ENCODE measurements at regions not wholly inside any gene's neighbourhood (a gene's known extent, or its start where the extent isn't known, plus 50 kb on each side); places are given as distances from the start of the nearest gene placed in this dataset.

DNA sequence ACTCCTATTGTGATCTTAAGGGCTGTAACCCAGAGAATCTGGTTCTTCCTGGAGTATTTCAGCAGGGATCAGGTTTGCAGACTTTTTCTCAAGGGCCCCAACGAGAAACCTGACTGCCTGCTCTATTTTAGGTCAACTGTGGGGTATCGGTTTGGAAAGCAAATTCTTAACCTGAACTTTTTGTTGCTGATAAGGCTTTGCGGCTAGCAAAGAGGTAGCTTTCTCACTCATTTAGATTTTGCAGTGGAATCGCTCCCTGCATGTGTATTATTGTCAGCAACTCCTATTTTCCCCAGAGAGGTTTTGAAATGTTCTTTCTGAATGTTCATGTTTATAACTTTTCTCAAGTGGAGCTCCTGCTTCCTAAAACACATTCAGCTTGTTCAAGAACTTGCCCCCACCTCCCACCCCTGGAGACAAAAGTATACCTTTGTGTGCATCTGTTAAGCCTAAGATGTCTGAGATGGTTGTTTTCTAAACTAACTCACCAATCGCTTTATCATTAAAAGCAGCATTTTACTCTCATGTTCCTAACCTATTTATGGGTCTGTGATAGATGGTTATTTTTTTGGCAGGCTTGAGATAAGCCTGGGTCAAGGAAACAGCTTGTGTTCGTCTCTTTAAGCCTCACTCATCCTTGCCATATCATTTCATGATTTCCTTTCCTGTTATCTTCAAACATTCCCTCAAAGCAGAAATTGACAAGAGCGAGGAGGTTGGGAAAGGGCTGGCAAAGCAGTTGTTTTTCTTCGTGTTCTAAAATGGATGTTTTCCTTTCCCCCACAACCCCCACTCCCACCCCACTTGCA, 129.8 kb downstream of the BAMBI start:
- Histone ChIP-seq H3K79me2 (ENCODE audit: control insufficient read depth, insufficient read depth, low read length) (no peaks in the 10 kb centered on the region), H3K9ac (ENCODE audit: insufficient read depth, low read length) (no peak overlapping the region), H4K20me1 (ENCODE audit: control insufficient read depth, extremely low read depth, insufficient read depth, low read length) (no peaks in the 10 kb centered on the region), H3K4me2 (ENCODE audit: extremely low read depth, insufficient read depth, low read length) (no peak overlapping the region), H2AFZ (ENCODE audit: low read length) (no peak overlapping the region), H3K4me1 (ENCODE audit: control insufficient read depth, extremely low read depth, insufficient read depth, low read length) (peaks cover 4% of the 10 kb centered on the region), H3K36me3 (ENCODE audit: control insufficient read depth, insufficient read depth, low read length) (no peaks in the 10 kb centered on the region), H3K4me3 (replicated peaks in 1 of 4; ENCODE audit: control extremely low read depth in 1 of 4, insufficient read depth in 1 of 4, low read depth in 3 of 4, low read length in 4 of 4) (no peak overlapping the region), H3K27me3 (ENCODE audit: control insufficient read depth, insufficient read depth, low read length) (no peaks in the 10 kb centered on the region), H3K27ac (ENCODE audit: insufficient read depth, low read length) (no peak overlapping the region), H3K9me3 (ENCODE audit: control insufficient read depth, insufficient read depth, low read depth, low read length) (no peaks in the 10 kb centered on the region)
- TF ChIP-seq EZH2 (IDR thresholded peaks at IDR 0.05; ENCODE audit: low read length, missing control alignments): no peak
- TF ChIP-seq, protein P1, sequence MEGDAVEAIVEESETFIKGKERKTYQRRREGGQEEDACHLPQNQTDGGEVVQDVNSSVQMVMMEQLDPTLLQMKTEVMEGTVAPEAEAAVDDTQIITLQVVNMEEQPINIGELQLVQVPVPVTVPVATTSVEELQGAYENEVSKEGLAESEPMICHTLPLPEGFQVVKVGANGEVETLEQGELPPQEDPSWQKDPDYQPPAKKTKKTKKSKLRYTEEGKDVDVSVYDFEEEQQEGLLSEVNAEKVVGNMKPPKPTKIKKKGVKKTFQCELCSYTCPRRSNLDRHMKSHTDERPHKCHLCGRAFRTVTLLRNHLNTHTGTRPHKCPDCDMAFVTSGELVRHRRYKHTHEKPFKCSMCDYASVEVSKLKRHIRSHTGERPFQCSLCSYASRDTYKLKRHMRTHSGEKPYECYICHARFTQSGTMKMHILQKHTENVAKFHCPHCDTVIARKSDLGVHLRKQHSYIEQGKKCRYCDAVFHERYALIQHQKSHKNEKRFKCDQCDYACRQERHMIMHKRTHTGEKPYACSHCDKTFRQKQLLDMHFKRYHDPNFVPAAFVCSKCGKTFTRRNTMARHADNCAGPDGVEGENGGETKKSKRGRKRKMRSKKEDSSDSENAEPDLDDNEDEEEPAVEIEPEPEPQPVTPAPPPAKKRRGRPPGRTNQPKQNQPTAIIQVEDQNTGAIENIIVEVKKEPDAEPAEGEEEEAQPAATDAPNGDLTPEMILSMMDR (conservative IDR thresholded peaks at IDR 0.05 in 1 of 2, IDR thresholded peaks at IDR 0.05 in 1 of 2; ENCODE audit: low read depth in 1 of 2, low read length in 2 of 2): no peak
- peak in 1 of 2 donors; percentile 21 for DNase-seq (ENCODE audit: low read depth in 2 of 2)

DNA sequence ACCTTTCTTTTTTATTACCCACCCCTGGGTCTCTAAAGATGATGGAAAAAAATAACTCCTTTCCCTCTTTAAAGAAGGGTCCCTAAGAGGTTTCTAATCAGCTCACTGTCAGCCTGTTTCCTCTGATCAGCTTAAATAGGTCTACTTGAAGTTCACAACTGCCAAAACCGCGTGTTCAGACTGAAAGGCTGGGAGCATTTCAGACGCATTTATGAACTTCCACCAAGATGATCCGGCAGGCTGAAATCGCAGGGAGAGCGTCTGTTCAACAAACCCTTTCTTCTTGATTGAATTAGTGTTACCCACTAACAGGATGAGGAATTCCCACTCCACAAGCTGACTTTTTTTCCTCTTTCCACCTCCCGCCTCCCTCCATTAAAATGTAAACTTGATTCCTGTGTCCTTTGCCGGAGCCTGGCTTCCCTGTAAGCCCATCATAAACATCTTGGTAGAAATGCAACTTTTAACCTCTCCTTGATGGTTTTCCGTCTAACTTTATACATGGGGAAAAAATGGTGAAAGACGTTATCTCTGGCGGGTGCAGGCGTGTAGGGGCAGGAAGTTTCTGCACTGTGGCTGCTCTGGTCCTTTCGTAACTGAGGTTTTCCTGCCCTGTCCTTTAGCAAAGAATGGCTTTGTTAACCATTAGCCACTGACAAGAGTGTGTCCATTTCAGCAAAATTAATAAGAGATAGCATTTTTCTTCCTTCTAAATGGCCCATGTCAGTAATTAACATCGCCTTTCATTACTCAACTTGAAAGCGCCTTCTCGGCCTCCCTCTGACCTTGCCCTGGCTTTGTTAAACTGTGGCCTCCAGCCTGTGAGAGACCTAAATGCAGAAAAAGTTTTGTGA, 130.7 kb downstream of the BAMBI start:
- peak; percentile 32 to 51 for DNase-seq (ENCODE audit: low read depth in 2 of 2)
- Histone ChIP-seq H3K9ac (ENCODE audit: insufficient read depth, low read length) (no peak overlapping the region), H3K9me3 (ENCODE audit: control insufficient read depth, insufficient read depth, low read depth, low read length) (no peaks in the 10 kb centered on the region), H4K20me1 (ENCODE audit: control insufficient read depth, extremely low read depth, insufficient read depth, low read length) (no peaks in the 10 kb centered on the region), H3K36me3 (ENCODE audit: control insufficient read depth, insufficient read depth, low read length) (no peaks in the 10 kb centered on the region), H3K4me3 (replicated peaks in 1 of 4; ENCODE audit: control extremely low read depth in 1 of 4, insufficient read depth in 1 of 4, low read depth in 3 of 4, low read length in 4 of 4) (no peak overlapping the region), H3K4me2 (ENCODE audit: extremely low read depth, insufficient read depth, low read length) (peak overlapping the region; percentile 38), H2AFZ (ENCODE audit: low read length) (peak overlapping the region; percentile 56), H3K27me3 (ENCODE audit: control insufficient read depth, insufficient read depth, low read length) (no peaks in the 10 kb centered on the region), H3K27ac (ENCODE audit: insufficient read depth, low read length) (peak overlapping the region; percentile 22), H3K79me2 (ENCODE audit: control insufficient read depth, insufficient read depth, low read length) (no peaks in the 10 kb centered on the region), H3K4me1 (ENCODE audit: control insufficient read depth, extremely low read depth, insufficient read depth, low read length) (peaks cover 4% of the 10 kb centered on the region)
- no peak for TF ChIP-seq EZH2 (IDR thresholded peaks at IDR 0.05; ENCODE audit: low read length, missing control alignments)
- TF ChIP-seq, protein P1 (conservative IDR thresholded peaks at IDR 0.05 in 1 of 2, IDR thresholded peaks at IDR 0.05 in 1 of 2; ENCODE audit: low read depth in 1 of 2, low read length in 2 of 2): no peak

DNA sequence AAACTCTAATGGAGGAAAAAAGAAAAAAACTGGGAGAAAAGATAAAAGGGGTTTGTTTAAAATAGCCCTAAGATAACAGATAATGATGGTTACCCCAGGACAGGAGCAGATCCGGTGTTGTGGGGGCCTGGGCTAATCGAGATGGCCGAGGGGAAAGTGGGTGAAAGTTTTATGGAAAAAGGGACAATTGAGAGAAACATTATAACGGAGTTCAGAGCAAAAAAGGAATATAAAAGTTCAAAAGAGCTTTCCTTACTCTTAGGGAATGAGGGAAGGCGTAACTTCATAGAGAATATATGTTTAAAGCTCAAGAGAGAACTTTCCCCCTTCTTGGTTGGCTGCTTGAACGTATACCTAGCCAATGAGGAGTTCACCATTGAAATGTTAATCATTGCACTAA, 131.4 kb downstream of the BAMBI start:
- Histone ChIP-seq H3K36me3 (ENCODE audit: control insufficient read depth, insufficient read depth, low read length) (no peaks in the 10 kb centered on the region), H3K79me2 (ENCODE audit: control insufficient read depth, insufficient read depth, low read length) (no peaks in the 10 kb centered on the region), H4K20me1 (ENCODE audit: control insufficient read depth, extremely low read depth, insufficient read depth, low read length) (no peaks in the 10 kb centered on the region), H3K4me3 (replicated peaks in 1 of 4; ENCODE audit: control extremely low read depth in 1 of 4, insufficient read depth in 1 of 4, low read depth in 3 of 4, low read length in 4 of 4) (no peak overlapping the region), H3K9ac (ENCODE audit: insufficient read depth, low read length) (no peak overlapping the region), H3K27ac (ENCODE audit: insufficient read depth, low read length) (no peak overlapping the region), H3K4me2 (ENCODE audit: extremely low read depth, insufficient read depth, low read length) (no peak overlapping the region), H2AFZ (ENCODE audit: low read length) (no peak overlapping the region), H3K4me1 (ENCODE audit: control insufficient read depth, extremely low read depth, insufficient read depth, low read length) (peaks cover 4% of the 10 kb centered on the region), H3K9me3 (ENCODE audit: control insufficient read depth, insufficient read depth, low read depth, low read length) (no peaks in the 10 kb centered on the region), H3K27me3 (ENCODE audit: control insufficient read depth, insufficient read depth, low read length) (no peaks in the 10 kb centered on the region)
- DNase-seq (ENCODE audit: low read depth in 2 of 2): no peak
- TF ChIP-seq, protein P1 (conservative IDR thresholded peaks at IDR 0.05 in 1 of 2, IDR thresholded peaks at IDR 0.05 in 1 of 2; ENCODE audit: low read depth in 1 of 2, low read length in 2 of 2): no peak
- no peak for TF ChIP-seq EZH2 (IDR thresholded peaks at IDR 0.05; ENCODE audit: low read length, missing control alignments)

All from fibroblast of lung (primary cell).